BJ (cell line): ENCODE measurements at regions not wholly inside any gene's neighbourhood (a gene's known extent, or its start where the extent isn't known, plus 50 kb on each side); places are given as distances from the start of the nearest gene placed in this dataset.
"Not testable (repeated sequence)": the region's sequence is repeated elsewhere in the genome, so short reads cannot be mapped to it uniquely, and the experiment has no call there.

Experiments
- CTCF ChIA-PET: fragments of 350-600 bp; formaldehyde crosslinking; extraction: SDS; loops from one replicate; lab custom pipeline; 2021; ENCODE audit warnings: antibody characterized with exemption, inconsistent platforms; lab: Yijun Ruan, JAX
- POLR2A ChIA-PET: fragments of 300-600 bp; sonication (Branson Sonifier 250); formaldehyde crosslinking; extraction: SDS; loops from one replicate; lab custom pipeline; 2021; ENCODE audit warnings: antibody characterized with exemption; lab: Charles Lee
- DNase-seq: peaks from one replicate; pipeline ENCODE4 v3.0.0-alpha.2; 2011; ENCODE audit warnings: low read depth
- H3K27me3 ChIP-seq: 2 replicates; pipeline ENCODE4 v1.6.0; 2011; ENCODE audit warnings: low read length; ENCODE audit not compliant: control insufficient read depth, insufficient read depth
- H3K36me3 ChIP-seq: 2 replicates; pipeline ENCODE4 v1.5.1; 2011; ENCODE audit warnings: low read length; ENCODE audit not compliant: control insufficient read depth, insufficient read depth
- H3K4me3 ChIP-seq: 2 replicates; pipeline ENCODE4 v1.5.1; 2011; ENCODE audit warnings: low read depth, mild to moderate bottlenecking, control low read depth, low read length
- TF ChIP-seq, protein P1 (sequence below): IDR thresholded peaks from 2 replicates; pipeline ENCODE4 v1.5.1; 2011; ENCODE audit warnings: low read depth, mild to moderate bottlenecking, control low read depth, inconsistent platforms, low read length, moderate library complexity; ENCODE audit not compliant: insufficient read depth

DNA sequence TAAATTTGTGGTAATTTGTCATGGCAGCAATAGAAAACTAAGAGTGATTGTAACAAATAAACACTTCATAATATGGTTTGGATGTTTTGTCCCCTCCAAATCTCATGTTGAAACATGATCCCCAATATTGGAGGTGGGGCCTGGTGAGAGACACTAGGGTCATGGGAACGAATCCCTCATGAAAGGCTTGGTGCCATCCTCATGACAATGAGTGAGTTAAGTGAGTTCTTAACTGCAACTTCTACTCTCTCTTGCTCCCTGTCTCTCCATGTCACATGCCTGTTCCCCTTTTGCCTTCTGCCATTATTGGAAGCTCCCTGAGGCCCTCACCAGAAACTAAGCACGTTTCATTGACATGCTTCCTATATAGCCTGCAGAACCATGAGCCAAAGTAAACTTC lies 1233.2 kb downstream of the OLFM4 start:
- ChIA-PET POLR2A (no interaction called here), CTCF (no interaction called here)
- Histone ChIP-seq H3K27me3 (no peaks in the 10 kb centered on the region), H3K36me3 (no peaks in the 10 kb centered on the region), H3K4me3 (no peak overlapping the region)
- no peak for DNase-seq
- TF ChIP-seq, protein P1, sequence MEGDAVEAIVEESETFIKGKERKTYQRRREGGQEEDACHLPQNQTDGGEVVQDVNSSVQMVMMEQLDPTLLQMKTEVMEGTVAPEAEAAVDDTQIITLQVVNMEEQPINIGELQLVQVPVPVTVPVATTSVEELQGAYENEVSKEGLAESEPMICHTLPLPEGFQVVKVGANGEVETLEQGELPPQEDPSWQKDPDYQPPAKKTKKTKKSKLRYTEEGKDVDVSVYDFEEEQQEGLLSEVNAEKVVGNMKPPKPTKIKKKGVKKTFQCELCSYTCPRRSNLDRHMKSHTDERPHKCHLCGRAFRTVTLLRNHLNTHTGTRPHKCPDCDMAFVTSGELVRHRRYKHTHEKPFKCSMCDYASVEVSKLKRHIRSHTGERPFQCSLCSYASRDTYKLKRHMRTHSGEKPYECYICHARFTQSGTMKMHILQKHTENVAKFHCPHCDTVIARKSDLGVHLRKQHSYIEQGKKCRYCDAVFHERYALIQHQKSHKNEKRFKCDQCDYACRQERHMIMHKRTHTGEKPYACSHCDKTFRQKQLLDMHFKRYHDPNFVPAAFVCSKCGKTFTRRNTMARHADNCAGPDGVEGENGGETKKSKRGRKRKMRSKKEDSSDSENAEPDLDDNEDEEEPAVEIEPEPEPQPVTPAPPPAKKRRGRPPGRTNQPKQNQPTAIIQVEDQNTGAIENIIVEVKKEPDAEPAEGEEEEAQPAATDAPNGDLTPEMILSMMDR = no peak

DNA sequence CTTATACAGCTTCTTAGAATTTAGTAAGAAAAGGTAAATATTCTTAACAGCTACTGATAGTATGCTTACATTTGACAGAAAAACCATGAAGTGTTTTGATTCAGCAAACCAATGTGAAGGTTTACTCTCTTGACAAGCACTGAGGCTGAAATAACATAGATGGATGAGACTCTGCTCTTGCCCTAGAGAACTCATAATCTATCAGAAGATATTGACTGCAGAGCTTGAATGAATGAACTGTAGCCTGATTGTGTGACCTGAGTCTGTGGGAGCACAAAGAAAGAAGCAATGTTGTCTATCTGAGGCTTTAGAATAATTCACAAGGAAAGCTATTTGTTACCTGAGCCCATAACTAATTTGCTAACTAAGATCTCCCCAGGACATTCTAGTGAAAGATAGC lies 1235.3 kb downstream of the OLFM4 start:
- ChIA-PET POLR2A (no interaction called here), CTCF (no interaction called here)
- H3K27me3 ChIP-seq = no peaks in the 10 kb centered on the region
- no peak for DNase-seq
- no peaks in the 10 kb centered on the region for H3K36me3 ChIP-seq
- TF ChIP-seq, protein P1 = no peak
- no peak overlapping the region for H3K4me3 ChIP-seq

DNA sequence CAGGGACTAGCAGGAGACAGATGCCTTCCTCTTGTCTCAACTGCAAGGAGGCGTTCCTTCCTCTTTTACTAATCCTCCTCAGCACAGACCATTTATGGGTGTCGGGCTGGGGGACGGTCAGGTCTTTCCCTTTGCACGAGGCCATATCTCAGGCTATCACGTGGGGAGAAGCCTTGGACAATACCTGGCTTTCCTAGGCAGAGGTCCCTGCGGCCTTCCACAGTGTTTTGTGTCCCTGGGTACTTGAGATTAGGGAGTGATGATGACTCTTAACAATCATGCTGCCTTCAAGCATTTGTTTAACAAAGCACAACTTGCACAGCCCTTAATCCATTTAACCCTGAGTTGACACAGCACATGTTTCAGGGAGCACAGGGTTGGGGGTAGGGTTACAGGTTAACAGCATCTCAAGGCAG lies 1238.6 kb downstream of the OLFM4 start:
- H3K27me3 ChIP-seq, H3K36me3 ChIP-seq, POLR2A ChIA-PET, DNase-seq, CTCF ChIA-PET, H3K4me3 ChIP-seq: not testable (repeated sequence)

DNA sequence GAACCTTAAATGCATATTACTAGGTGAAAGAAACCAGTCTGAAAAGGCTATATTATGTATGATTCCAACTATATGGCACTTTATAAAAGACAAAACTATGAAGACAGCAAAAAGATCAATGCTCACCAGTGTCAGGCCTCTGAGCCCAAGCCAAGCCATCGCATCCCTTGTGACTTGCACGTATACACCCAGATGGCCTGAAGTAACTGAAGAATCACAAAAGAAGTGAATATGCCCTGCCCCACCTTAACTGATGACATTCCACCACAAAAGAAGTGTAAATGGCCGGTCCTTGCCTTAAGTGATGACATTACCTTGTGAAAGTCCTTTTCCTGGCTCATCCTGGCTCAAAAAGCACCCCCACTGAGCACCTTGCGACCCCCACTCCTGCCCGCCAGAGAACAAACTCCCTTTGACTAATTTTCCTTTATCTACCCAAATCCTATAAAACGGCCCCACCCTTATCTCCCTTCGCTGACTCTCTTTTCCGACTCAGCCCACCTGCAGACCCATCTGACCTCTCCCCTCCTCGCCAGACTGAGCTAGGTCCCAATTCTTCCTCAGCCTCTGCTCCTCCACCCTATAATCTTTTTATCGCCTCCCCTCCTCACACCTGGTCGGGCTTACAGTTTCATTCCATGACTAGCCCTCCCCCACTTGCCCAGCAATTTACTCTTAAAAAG lies 1239.5 kb downstream of the OLFM4 start:
- H3K36me3 ChIP-seq, H3K4me3 ChIP-seq, POLR2A ChIA-PET, CTCF ChIA-PET, H3K27me3 ChIP-seq, DNase-seq: not testable (repeated sequence)

DNA sequence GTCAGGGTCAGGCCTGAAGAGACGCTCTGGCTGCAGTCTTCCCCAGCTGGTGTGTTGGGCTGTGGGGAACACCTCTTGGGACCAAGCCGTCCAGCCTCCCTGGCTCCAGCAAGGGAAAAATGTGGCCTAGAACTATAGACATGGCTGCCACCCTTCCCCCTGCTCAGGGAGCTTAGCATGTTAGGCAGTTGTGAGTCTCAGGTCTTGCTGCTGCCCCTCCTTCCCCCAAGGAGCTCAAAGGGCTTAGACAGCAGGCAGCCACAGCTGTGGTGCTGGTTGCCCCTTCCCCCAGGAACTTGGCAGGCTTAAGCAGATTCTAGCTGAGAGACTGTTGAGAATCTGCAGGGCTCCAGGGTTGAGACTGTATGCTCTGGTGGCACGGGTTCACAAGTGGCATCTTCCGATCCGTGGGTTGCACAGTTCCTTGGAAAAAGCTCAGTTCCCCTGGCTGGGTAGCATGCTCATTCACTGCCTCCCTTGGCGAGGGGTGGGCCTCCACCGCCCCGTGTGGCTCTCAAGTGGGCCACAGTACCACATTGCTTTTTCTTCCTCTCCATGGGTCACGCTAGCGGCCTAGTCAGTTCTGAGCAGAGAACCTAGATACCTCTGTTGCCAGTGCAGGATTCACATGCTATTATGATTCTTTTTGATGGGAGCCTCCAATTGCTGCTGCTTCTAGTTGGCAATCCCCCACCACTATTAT lies 1258.6 kb downstream of the OLFM4 start:
- ChIA-PET CTCF (no interaction called here), POLR2A (no interaction called here)
- TF ChIP-seq, protein P1 = no peak

DNA sequence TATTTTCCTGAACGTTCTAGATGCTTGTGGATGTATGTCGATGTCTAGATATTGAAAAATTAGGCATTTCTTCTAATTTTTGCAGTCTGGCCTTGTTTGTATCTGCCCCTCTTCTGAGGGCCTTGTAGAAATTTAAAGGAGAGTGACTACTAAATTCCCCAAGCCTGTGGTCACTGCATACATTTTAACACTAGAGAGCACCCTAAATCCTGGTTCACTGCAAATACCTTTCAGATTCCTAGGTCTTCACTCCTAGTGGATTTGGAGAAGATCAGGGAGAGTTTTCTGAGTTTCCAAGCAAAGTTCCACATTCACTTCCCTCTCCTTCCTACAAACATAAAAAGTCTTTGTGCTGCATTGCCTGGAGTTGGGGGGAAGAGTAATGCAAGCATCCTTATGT lies 1272.5 kb downstream of the OLFM4 start:
- ChIA-PET POLR2A (no interaction called here), CTCF (no interaction called here)
- TF ChIP-seq, protein P1 = no peak

More for the DNA sequence above, 1258.6 kb downstream of the OLFM4 start:
- Histone ChIP-seq H3K4me3 (no peak overlapping the region), H3K27me3 (no peaks in the 10 kb centered on the region), H3K36me3 (no peaks in the 10 kb centered on the region)
- DNase-seq = no peak

More for the DNA sequence above, 1272.5 kb downstream of the OLFM4 start:
- Histone ChIP-seq H3K4me3 (no peak overlapping the region), H3K27me3 (no peaks in the 10 kb centered on the region), H3K36me3 (no peaks in the 10 kb centered on the region)
- no peak for DNase-seq
